GM19468 (cell line): ENCODE measurements at regions not wholly inside any gene's neighbourhood (a gene's known extent, or its start where the extent isn't known, plus 50 kb on each side); places are given as distances from the start of the nearest gene placed in this dataset.
"Not testable (repeated sequence)": the region's sequence is repeated elsewhere in the genome, so short reads cannot be mapped to it uniquely, and the experiment has no call there.

ENCODE experiments used
- ATAC-seq: cut with Tn5 transposase; IDR thresholded peaks from one replicate; pipeline ENCODE4 v1.9.1; 2021; ENCODE audit warnings: mild to moderate bottlenecking, moderate library complexity, moderate number of reproducible peaks; ENCODE audit not compliant: unreplicated experiment; ENCODE audit errors: extremely low read depth

DNA sequence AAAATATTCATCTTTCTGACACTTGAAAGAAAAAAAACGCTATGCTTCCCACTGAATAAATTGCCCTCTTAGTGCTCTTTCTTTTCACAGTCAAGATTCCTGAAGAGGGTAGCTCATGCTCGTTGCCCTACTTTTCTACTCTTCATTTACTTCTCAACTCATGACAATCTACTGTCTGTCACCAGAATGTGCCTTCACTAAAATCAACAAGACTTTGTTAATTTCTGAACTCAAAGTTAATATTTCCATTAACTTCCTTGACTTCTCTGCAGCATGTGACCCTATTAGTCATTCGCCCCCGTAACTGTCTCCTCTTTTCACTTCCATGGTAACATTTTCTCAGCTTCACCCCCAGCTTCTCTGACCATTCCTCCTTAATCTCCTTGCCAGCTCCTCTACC, 98.9 kb upstream of the MAPRE2 start:
- ATAC-seq = no peak

DNA sequence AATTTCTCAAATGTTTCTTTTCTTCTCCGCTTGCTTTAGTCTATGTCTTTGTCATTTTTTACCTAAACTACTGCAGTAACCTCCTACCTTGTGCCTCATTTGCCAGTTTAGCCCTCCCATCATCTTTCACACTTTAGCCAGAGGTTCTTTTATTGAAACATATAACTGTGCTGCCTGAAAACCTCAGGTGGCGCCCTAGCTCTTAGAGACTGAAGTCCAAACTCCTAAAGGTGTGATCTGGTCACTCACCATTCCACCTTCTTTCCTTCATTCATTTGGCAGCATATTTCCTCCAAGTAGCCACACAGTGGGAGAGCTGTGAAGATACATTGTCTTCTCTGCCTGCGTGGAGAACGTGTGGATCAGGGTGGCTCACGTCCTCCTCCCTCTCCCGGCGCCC, 98.2 kb upstream of the MAPRE2 start:
- no peak for ATAC-seq

DNA sequence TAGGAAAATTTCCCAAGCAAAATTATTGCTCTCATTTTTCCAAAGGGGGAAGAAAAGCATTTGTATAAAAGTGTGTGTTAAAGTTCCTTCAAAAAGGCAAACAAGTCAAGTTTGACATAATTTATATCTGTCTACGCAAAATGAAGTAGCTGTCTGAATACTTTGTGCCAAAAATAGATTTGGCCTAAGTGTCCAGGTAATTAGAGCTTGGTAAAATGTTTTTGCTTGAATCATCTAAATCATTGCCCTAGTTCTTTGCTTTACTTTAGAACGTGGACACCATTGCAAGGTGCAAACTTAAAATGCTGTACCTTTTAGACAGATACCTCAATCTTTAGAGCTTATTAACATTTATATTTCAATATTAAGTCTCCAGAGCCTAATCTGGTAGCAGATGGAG, 97.6 kb upstream of the MAPRE2 start:
- ATAC-seq = no peak

DNA sequence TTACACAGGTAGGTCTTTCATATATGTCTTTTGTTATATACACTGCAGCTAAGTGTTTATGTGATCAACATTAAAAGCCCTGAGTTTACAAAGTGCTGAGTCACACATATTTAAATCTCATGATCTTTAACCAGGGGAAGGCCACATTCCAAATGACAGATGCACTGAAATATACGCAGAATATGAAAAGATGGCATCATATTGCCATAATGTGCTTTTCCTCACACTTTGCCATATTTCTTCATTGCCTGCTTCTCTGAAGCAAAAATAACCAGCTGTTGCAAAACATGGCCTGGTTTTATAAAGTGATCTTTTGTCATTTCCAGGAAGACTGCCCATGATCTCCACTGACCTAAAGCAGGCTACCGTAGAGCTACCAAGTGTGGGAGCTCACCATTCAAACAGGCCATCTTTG, 93.5 kb upstream of the MAPRE2 start:
- no peak for ATAC-seq

DNA sequence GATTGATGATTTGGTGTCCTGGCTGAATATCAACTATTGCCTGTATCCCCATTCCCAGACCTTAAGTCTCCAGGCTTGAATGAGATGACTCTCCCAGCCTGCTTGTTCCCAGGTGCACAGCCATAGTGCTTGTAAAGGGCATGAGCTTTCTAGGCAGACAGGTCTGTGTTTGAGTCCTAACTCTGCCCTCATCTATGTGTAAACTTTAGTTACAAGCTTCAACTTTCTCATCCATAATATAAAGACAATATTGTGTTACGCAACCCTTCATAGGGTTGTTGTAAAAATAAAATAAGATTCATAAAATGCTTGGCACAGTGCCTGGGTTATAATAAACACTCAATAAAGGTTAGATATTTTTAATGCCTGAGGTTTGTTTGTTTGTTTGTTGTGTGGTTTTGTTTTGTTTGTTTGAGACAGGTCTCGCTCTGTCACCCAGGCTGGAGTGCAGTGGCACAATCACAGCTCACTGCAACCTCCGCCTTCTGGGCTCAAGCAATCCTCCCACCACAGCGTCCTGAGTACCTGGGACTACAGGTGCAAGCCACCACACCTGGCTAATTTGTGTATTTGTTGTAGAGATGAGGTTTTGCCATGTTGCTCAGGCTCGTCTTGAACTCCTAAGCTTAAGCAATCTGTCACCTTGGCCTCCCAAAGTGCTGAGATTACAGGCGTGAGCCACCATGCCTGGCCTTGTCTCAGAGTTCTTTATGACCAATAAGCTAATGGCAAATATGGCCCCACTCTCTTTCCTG, 89.4 kb upstream of the MAPRE2 start:
- ATAC-seq = no peak

DNA sequence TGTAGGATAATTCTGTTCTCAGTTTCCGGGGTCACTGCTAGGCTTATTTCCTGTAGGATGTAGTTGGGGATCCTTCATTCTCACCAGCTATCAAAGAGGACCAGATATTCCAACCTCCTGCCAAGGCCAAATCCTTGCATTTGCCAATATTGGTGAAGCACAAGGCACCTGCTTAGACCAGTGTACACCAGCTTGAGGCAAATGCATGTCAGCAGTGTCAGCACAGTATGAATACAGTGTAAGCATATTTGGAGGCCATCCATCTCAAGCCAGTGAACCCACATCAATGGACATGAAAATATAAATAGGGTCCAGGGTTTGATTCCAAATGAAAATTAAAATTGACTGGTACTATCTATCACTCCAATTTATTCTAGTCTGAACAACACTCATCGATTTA, 88.0 kb upstream of the MAPRE2 start:
- no peak for ATAC-seq

DNA sequence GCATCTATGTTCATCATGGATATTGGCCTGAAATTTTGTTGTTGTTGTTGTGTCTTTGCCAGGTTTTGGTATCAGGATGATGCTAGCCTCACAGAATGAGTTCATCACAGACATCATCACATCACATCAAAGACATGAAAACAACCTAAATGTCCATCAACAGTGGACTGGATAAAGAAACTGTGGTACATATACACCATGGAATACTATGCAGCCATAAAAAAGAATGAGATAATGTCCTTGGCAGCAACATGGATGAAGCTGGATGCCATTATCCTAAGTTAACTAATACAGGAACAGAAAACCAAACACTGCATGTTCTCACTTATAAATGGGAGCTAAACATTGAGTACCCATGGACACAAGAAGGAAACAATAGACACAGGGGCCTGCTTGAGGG, 85.7 kb upstream of the MAPRE2 start:
- not testable (repeated sequence) for ATAC-seq

DNA sequence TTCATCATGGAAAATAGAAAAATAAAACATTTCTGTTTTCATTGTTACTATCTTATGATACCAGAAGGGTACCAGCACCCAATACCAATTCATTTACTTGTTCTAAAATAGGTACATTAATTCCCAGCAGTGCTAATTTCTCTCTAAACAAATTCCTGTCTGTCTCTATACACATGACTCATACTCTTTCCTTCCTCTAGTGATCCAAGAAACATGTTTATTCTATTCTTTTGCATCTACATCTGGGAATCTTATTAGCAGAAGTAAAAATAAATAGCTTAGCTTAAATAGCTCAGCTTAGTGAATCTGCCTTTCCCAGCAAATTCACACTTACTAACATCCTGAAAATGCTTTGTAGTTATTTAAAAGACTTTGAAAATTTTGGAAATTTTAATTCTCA, 84.5 kb upstream of the MAPRE2 start:
- no peak for ATAC-seq

DNA sequence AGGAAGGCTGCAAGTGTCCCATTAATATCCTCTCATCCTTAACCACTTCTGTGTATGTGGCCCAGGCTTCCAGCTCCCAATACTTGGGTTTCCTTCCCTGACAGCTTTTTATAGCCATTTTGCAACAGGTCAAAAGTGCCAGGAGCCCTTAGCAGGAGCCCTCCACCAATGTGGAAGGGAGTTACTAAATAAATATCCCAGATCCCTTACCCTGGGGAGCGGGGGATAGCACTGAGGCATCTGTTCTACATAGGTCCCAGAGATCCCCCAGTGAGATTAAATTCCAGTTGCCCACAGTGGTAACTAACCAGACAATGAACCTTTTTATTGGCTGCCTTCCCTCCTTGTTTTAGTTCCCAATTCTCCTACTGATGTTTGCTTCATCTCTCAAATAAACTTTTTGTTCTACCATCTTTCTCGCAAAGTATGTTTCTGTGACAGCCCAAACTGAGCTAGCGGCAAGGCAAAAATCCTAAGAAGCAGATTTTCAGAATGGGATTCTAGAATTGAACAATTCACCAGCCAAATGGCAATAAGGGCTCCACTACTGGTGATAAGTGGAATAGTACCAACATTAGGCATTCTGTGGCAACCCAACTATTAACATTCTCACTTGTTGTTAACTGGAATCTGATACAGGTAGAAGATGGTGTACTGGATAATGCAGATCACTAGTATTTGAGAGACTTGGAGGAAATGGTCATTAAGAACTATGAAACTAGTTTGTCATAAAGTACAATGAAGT, 83.9 kb upstream of the MAPRE2 start:
- ATAC-seq = no peak

DNA sequence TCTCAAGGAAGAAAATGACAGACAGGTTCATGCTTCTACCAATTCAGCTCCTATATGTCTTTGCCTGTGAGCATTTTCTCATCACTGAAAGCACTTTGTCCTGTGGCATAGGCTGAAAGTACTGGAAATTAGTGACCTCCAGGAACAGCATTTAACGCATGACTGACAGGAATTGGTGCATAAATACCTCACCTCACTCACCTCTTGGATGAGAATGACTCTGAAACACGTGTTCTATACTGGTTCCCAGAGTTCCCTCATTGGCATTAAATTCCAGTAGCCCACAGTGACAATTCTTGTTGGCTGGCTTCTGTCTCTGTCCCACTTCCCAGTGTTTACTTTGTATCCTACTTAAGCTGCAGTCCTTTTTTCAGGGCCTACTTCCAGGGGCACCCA, 83.4 kb upstream of the MAPRE2 start:
- ATAC-seq = no peak

DNA sequence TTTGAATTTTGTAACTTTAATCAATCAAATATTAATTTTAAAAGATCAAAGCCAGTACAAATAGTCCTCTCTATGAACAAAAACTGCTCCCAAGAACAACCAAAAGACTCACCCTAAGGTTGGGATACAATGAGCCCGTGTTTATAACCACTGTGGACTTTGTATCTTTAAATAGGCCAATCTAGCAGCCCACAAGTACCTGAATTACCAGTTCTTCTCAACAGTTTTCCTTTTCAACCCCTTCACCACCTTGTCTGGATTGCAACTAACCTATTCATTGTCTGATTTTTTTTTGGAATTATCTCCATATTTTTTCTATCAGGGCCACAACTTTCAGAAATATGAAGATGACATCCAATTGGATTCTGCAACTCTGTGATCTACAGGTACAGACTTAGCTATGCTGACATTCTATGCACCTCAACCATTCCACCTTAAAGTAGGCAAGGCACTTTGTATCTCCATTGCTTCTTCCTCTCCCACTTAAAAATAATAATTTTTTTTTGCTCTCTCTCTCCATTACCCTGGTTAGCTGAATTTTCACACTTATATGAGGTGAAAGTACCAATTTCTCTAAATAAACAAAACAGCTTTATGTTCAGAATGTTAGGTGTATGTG, 81.9 kb upstream of the MAPRE2 start:
- no peak for ATAC-seq

DNA sequence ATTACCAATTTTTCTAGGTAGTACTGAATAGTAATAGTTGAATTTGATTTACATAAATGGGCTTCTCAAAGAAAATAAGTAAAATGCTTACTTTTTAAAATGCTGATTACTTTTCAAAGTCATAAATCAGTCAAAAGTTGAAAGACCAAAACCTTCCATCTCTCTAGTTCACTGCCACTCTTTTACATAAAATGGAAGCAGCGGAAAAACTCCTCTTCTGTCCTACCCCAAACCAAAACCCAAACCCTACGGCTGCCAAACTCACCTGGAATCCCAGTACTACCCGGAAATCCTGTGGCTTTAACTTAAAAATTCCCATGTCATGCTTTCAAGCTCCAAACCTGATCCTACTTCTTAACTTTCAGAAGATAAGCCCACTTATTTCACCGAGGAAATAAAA, 81.2 kb upstream of the MAPRE2 start:
- ATAC-seq = no peak

DNA sequence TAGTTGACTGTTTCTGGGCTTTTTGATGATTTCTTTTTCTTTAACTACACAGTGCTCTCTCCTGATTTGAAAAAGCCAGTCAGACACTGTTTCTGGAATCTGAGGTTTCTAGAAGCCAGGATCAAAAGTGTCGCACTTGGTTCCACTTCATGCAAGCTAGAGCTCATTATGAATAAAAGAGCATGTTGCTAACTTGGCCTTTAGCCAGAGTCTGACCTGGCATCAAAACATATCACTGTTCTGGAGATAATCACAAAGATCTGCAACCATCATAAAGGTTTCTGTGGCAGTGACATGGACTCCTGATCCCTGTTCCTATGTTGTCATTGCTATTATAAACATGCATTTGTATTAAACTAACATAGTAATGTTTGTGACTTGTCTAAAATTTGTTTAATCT, 76.1 kb upstream of the MAPRE2 start:
- ATAC-seq = no peak

DNA sequence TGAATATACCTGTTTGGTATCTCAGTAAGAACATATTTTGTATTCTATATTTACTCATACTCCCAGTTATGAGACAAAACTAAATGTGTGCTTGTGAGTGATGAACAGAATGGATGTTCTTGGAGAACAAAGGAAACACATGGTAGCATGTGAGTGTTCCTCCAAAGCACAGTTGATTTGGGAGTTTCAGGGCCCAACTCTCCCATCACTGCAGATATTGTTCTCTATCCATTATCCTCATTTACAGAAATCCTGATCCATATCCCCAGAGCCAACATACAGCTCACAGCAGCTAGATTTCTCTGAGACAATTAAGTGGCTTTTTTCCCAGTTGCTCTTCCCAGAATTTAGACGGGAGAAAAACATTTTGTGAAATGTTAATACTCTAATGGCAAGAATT, 75.6 kb upstream of the MAPRE2 start:
- no peak for ATAC-seq

DNA sequence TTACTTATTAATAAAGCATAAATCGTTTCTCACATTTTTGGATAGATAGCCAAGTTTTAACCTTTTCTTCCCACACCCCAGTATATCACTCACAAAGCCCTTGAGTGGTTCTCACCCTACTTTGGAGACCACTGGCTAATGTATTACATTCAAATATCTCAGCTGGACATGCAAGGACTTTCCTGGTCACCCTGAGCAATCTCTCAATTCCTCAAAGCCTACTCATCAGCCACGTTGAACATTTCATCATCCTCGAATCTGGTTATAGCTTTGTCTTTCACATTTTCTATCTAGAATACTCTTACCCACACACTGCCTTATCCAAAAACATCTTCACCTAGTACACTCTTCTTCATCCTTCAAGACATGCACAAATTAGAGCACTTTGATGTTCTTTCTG, 71.1 kb upstream of the MAPRE2 start:
- no peak for ATAC-seq

DNA sequence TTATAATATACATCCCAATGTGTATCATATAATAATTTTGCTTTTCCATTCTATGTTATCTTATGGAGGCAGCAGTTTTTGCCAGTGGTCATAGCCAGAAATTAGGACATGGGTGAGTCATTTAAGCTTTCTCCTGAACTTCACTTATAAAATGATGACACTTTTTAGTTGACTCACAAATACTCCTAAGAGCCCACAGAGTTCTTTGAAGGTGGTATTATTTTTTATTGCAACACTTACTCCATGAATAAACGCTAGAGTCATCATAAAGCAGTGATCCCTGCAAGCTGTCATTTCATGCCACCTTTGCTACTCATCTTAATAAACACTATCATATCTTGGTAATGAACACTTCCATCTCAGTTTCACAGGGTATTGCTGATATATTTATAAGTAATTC, 69.9 kb upstream of the MAPRE2 start:
- ATAC-seq = no peak

DNA sequence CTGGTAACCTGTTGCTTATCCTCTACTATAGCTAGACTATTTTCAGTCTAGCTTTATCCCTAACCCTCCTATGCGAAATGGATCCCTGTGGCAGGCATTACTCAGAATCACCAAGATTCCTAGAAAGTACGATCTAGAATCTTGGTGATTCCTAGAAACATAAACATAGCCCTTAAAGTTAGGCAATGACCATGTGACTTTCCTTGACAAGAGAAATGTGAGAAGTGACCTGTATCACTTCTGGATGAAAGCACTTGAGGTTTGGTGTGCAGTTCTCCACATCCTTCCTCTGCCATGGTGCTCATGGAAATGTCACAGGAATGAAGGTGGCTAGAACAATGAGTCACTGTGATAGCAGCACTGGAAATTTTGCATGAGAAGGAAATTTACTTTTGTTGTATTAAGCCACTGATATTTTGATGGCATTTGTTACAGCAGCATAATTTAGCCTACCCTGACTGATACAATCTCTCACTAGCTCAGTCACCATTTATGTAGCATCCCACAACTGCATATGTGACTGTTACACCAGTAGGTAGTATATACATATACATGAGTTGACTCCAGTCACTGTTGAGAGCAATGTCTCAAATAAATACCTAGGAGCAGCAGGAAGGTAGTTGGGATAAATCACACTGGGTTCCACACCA, 68.3 kb upstream of the MAPRE2 start:
- no peak for ATAC-seq

DNA sequence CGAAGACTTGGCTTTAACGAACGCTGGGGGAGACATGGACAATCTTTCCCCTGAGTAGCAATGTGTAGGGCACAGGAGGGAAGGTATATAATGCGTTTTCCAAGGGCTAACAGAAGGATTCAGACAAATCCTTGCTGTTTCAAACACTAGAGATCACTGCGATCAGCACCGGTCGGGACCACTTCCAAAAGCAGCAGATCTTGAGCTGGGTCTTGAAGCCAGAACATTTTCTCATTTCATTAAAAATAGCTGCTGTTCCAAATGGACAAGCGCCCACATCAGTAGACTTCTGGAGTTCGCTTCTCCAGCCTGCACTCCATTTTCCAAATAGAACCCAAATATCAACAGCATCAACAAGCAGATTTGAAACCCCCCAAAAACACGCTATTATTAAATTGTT, 65.1 kb upstream of the MAPRE2 start:
- no peak for ATAC-seq

DNA sequence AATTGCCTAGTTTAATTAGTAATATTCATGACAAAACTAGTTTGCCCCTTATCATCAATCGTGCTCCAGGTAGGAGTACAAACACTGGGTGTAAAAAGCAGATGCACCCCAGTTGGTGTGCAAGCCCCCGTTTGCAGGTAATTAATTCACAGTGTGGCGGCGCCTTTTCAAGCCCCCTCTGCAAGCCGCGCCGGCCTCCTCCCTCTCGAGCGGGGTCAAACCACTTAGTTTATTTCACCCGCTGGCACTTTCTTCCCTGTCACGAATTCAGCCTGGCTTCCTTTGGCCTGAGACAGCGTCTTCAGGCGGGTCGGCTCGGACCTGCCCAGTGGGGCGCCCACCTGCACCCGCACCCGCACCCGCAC, 64.7 kb upstream of the MAPRE2 start:
- ATAC-seq = no peak

DNA sequence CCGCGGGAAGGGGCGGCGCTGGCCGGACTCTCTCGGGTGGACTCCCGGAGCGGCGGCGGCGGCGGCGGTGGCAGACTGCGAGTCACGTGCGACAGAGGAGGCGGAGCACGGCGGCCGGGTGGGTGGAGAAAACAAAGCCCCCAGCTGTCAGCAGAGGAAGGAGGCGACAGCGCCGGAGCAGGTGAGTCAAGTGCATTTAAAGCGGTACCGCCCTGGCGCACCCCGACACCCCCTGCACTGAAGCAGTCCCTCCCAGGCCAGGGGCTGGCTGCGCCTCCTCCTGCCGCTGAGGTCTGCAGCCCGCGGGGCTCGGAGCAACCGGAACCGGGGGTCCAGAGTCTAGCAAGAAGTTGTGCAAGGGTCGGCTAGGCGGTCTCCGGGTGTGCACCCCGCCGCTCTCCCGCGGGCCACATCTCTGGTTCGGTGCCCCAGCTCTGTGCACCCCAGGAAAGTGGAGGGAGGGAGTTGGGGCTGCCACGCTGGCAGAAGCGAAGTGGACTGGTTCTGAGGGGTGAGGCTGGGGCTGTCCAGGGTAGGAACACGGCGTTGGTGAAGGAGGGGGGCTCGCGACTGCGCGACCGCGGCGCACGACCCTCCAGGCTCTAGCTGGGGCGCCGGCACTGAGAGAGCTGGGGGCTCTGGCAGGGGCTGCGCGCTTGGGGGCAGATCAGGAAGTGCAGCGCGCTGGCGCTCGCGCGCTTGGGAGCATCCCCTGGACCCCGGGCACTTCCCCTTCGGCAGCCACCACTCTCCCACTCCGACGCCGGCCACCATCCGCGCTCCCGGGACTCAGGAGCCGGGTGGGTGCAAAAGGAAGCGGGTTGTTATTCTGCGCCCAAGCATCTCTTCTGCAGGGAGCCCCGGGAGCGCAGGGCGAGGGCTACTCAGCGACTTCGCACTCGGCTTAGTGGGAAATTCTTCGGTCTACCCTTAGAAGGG, 64.0 kb upstream of the MAPRE2 start:
- peak; percentile 40 for ATAC-seq
